ENCODE measurements at regions not wholly inside any gene's neighbourhood (a gene's known extent, or its start where the extent isn't known, plus 50 kb on each side); places are given as distances from the start of the nearest gene placed in this dataset.
"Not testable (repeated sequence)": the region's sequence is repeated elsewhere in the genome, so short reads cannot be mapped to it uniquely, and the experiment has no call there.

GRCh38 chr7:32762206-32762924 lies 129.2 kb downstream of the KBTBD2 start:
- DNase-seq: not testable (repeated sequence)

GRCh38 chr7:32761451-32762205 lies 129.9 kb downstream of the KBTBD2 start:
- no peak for DNase-seq

GRCh38 chr7:32760755-32761154 lies 130.8 kb downstream of the KBTBD2 start:
- not testable (repeated sequence) for DNase-seq

- DNase-seq: not testable (repeated sequence)
Measured at GRCh38 chr7:32759859-32760258, 131.7 kb downstream of the KBTBD2 start.

GRCh38 chr7:32753872-32754271 lies 137.7 kb downstream of the KBTBD2 start:
- DNase-seq: not testable (repeated sequence)

GRCh38 chr7:32748337-32748736 lies 143.2 kb downstream of the KBTBD2 start:
- not testable (repeated sequence) for DNase-seq

GRCh38 chr7:32747443-32748148 lies 144.0 kb downstream of the KBTBD2 start:
- not testable (repeated sequence) for DNase-seq

GRCh38 chr7:32741853-32742476 lies 149.6 kb downstream of the KBTBD2 start:
- not testable (repeated sequence) for DNase-seq

- not testable (repeated sequence) for DNase-seq
Measured at GRCh38 chr7:32739749-32740148, 151.8 kb downstream of the KBTBD2 start.

GRCh38 chr7:32738390-32738789 lies 153.2 kb downstream of the KBTBD2 start:
- not testable (repeated sequence) for DNase-seq

- not testable (repeated sequence) for DNase-seq
Measured at GRCh38 chr7:32732767-32733166, 158.8 kb downstream of the KBTBD2 start.

- DNase-seq: not testable (repeated sequence)
Measured at GRCh38 chr7:32729335-32729675, 162.3 kb downstream of the KBTBD2 start.

- DNase-seq: peak; percentile 15 to 51
Measured at GRCh38 chr7:32728412-32729334, 162.9 kb downstream of the KBTBD2 start.

- peak; percentile 29 to 45 for DNase-seq
Measured at GRCh38 chr7:32727483-32728411, 163.8 kb downstream of the KBTBD2 start.

GRCh38 chr7:32722837-32723236 lies 168.7 kb downstream of the KBTBD2 start:
- not testable (repeated sequence) for DNase-seq

GRCh38 chr7:32694182-32694581 lies 197.4 kb downstream of the KBTBD2 start:
- no peak for DNase-seq

- peak; percentile 73 for DNase-seq
Measured at GRCh38 chr7:32691965-32692815, 196.9 kb downstream of the AVL9 start.

- DNase-seq: not testable (repeated sequence)
Measured at GRCh38 chr7:32688092-32688491, 192.8 kb downstream of the AVL9 start.

- DNase-seq: no peak
Measured at GRCh38 chr7:32681174-32681518, 185.9 kb downstream of the AVL9 start.

Data from inflammatory macrophage (primary cell).